Lower leg skin (tissue), 3 donors: ENCODE measurements at regions not wholly inside any gene's neighbourhood (a gene's known extent, or its start where the extent isn't known, plus 50 kb on each side); places are given as distances from the start of the nearest gene placed in this dataset.

Source experiments
- POLR2A ChIP-seq, 2 donors: fragments of 450-650 bp; IDR thresholded peaks; one replicate each; pipeline ENCODE4 v1.6.1; 2016 to 2017; ENCODE audit warnings: antibody characterized with exemption in 2 of 2, mild to moderate bottlenecking in 1 of 2, moderate library complexity in 1 of 2
- TF ChIP-seq, protein P1 (sequence below), 3 donors: fragments of 450-650 bp; IDR thresholded peaks; one replicate each; pipeline ENCODE4 v1.5.1; 2016; ENCODE audit warnings: antibody characterized with exemption in 3 of 3, mild to moderate bottlenecking in 3 of 3, moderate library complexity in 2 of 3

GRCh38 chr2:221063568-221063967 lies 508.5 kb downstream of the EPHA4 start:
- TF ChIP-seq, protein P1, sequence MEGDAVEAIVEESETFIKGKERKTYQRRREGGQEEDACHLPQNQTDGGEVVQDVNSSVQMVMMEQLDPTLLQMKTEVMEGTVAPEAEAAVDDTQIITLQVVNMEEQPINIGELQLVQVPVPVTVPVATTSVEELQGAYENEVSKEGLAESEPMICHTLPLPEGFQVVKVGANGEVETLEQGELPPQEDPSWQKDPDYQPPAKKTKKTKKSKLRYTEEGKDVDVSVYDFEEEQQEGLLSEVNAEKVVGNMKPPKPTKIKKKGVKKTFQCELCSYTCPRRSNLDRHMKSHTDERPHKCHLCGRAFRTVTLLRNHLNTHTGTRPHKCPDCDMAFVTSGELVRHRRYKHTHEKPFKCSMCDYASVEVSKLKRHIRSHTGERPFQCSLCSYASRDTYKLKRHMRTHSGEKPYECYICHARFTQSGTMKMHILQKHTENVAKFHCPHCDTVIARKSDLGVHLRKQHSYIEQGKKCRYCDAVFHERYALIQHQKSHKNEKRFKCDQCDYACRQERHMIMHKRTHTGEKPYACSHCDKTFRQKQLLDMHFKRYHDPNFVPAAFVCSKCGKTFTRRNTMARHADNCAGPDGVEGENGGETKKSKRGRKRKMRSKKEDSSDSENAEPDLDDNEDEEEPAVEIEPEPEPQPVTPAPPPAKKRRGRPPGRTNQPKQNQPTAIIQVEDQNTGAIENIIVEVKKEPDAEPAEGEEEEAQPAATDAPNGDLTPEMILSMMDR (IDR thresholded peaks at IDR 0.05) = no peak
- TF ChIP-seq POLR2A (IDR thresholded peaks at IDR 0.05) = no peak
